ENCODE measurements at regions not wholly inside any gene's neighbourhood (a gene's known extent, or its start where the extent isn't known, plus 50 kb on each side); places are given as distances from the start of the nearest gene placed in this dataset.

DNA sequence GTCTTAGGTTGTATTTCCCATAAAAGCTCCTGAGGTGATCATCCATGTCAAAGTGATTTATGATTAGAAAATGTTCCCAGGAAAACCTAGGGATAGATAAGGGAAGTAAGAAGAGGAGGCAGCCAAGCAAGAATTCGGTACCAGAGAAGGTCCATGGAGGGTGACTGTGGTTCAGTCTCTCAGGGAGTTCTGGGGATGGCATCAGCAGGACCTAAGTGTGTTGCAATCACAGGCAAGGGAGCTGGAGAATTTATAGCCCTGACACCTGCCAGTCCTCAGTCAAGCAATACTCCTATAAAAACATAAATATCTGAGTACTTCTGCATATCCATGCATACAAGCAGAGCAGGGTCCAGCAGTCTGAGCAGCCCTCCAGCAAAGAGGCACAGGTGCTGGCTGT, 95.6 kb upstream of the TOPAZ1 start:
- TF ChIP-seq EZH2 (IDR thresholded peaks at IDR 0.05; ENCODE audit: low read length, missing control alignments): no peak
- TF ChIP-seq, protein P1, sequence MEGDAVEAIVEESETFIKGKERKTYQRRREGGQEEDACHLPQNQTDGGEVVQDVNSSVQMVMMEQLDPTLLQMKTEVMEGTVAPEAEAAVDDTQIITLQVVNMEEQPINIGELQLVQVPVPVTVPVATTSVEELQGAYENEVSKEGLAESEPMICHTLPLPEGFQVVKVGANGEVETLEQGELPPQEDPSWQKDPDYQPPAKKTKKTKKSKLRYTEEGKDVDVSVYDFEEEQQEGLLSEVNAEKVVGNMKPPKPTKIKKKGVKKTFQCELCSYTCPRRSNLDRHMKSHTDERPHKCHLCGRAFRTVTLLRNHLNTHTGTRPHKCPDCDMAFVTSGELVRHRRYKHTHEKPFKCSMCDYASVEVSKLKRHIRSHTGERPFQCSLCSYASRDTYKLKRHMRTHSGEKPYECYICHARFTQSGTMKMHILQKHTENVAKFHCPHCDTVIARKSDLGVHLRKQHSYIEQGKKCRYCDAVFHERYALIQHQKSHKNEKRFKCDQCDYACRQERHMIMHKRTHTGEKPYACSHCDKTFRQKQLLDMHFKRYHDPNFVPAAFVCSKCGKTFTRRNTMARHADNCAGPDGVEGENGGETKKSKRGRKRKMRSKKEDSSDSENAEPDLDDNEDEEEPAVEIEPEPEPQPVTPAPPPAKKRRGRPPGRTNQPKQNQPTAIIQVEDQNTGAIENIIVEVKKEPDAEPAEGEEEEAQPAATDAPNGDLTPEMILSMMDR (conservative IDR thresholded peaks at IDR 0.05 in 1 of 2, IDR thresholded peaks at IDR 0.05 in 1 of 2; ENCODE audit: low read depth in 1 of 2, low read length in 2 of 2): no peak

Measured in fibroblast of lung (primary cell).